HepG2 (cell line): ENCODE measurements at regions not wholly inside any gene's neighbourhood (a gene's known extent, or its start where the extent isn't known, plus 50 kb on each side); places are given as distances from the start of the nearest gene placed in this dataset.

Experiments used
- ATAC-seq: fragments of 200-7000 bp; cut with Tn5 transposase; 3 replicates; pipeline ENCODE4 v1.9.1; 2020; ENCODE audit warnings: mild to moderate bottlenecking, moderate library complexity
- BruUV-seq: library from RNA; stranded (reverse); fragments of 400-500 nt; replicated peaks from 2 replicates; lab custom pipeline; 2021; lab: Mats Ljungman, UMichigan
- CTCF ChIA-PET: fragments of 300-600 bp; formaldehyde crosslinking; extraction: SDS; loops from one replicate; lab custom pipeline; 2021; ENCODE audit warnings: low total read pairs, inconsistent platforms, low intra/inter-chr PET ratio; lab: Yijun Ruan, JAX
- POLR2A ChIA-PET: fragments of 350-600 bp; sonication (Branson Sonifier 250); formaldehyde crosslinking; loops from one replicate; lab custom pipeline; 2020; ENCODE audit warnings: antibody characterized with exemption, inconsistent platforms; lab: Yijun Ruan, JAX
- DNase-seq: peaks from one replicate; pipeline ENCODE4 v3.0.0-alpha.2; 2015; ENCODE audit warnings: low spot score
- FAIRE-seq: peaks from 3 replicates; lab custom pipeline; 2011; peaks lifted over from hg19 to GRCh38; lab: Jason Lieb, UNC
- H2AFZ ChIP-seq: one replicate; pipeline ENCODE4 v1.6.1; 2011; ENCODE audit warnings: low read length, inconsistent platforms
- H3K27ac ChIP-seq: fragments of 300-600 bp; 3 replicates; pipeline ENCODE4 v1.8.0; 2011; ENCODE audit warnings: mixed run types, mild to moderate bottlenecking, mixed read lengths, low read length, inconsistent platforms; ENCODE audit not compliant: insufficient read depth; ENCODE audit errors: extremely low read length
- H3K27me3 ChIP-seq, 2 experiments: fragments of 200-600 bp in 1 of 2; 2 replicates in 1 of 2; 3 replicates in 1 of 2; pipeline versions ENCODE4 v1.6.0 to v1.8.0; 2011; ENCODE audit warnings: low read length in 2 of 2, mild to moderate bottlenecking in 2 of 2, moderate library complexity in 2 of 2, inconsistent platforms in 1 of 2; ENCODE audit not compliant: insufficient read depth in 2 of 2, control insufficient read depth in 1 of 2
- H3K36me3 ChIP-seq, 2 experiments: fragments of 200-600 bp in 1 of 2; replicated peaks in 1 of 2; 2 replicates in 1 of 2; 3 replicates in 1 of 2; pipeline versions ENCODE4 v1.5.1 to v1.8.0; 2011; ENCODE audit warnings: low read length in 2 of 2, inconsistent platforms in 1 of 2; ENCODE audit not compliant: insufficient read depth in 2 of 2, control insufficient read depth in 1 of 2
- H3K4me1 ChIP-seq: 2 replicates; pipeline ENCODE4 v1.5.1; 2012; ENCODE audit warnings: low read length, inconsistent platforms; ENCODE audit not compliant: insufficient read depth
- H3K4me2 ChIP-seq: 2 replicates; pipeline ENCODE4 v1.6.0; 2011; ENCODE audit warnings: low read depth, low read length, inconsistent platforms
- H3K4me3 ChIP-seq, 3 experiments: fragments of 200-600 bp in 1 of 3; sonication (generic), shearing (Covaris generic) in 1 of 3; replicated peaks in 1 of 3; 2 replicates each; pipeline ENCODE4 v1.5.1; 2011 to 2016; ENCODE audit warnings: low read length in 3 of 3, inconsistent platforms in 2 of 3, low read depth in 2 of 3, mild to moderate bottlenecking in 2 of 3, control low read depth in 1 of 3, mixed read lengths in 1 of 3; ENCODE audit not compliant: insufficient read depth in 1 of 3
- H3K79me2 ChIP-seq: one replicate; pipeline ENCODE4 v1.6.1; 2011; ENCODE audit warnings: low read length, inconsistent platforms; ENCODE audit not compliant: insufficient read depth
- H3K9ac ChIP-seq: 2 replicates; pipeline ENCODE4 v1.6.0; 2011; ENCODE audit warnings: mild to moderate bottlenecking, low read depth, low read length, inconsistent platforms; ENCODE audit not compliant: insufficient read depth
- H3K9me3 ChIP-seq: 2 replicates; pipeline ENCODE4 v1.5.1; 2012; ENCODE audit warnings: mild to moderate bottlenecking, low read length
- H4K20me1 ChIP-seq: 2 replicates; pipeline ENCODE4 v1.6.0; 2011; ENCODE audit warnings: inconsistent platforms, mild to moderate bottlenecking, low read length, moderate library complexity; ENCODE audit not compliant: insufficient read depth
- BHLHE40 ChIP-seq: IDR thresholded peaks from 2 replicates; pipeline ENCODE4 v1.6.1; 2011; ENCODE audit warnings: low read length, improper control_type of control experiment
- CREB1 ChIP-seq, 2 experiments: fragments of 450-650 bp in 1 of 2; IDR thresholded peaks; 2 replicates each; pipeline ENCODE4 v1.6.1; 2016 to 2017; ENCODE audit warnings: control low read depth in 1 of 2, mild to moderate bottlenecking in 1 of 2, missing compliant biosample characterization in 1 of 2, missing genetic modification characterization in 1 of 2
- FOSL2 ChIP-seq: sonication (generic); formaldehyde crosslinking; IDR thresholded peaks from 2 replicates; pipeline ENCODE4 v1.4.0; 2020; ENCODE audit warnings: missing genetic modification reagents
- MXI1 ChIP-seq: IDR thresholded peaks from 3 replicates; pipeline ENCODE4 v1.6.1; 2012; ENCODE audit warnings: low read depth, low read length, inconsistent platforms, borderline replicate concordance
- MYNN ChIP-seq: sonication (generic); formaldehyde crosslinking; IDR thresholded peaks from 2 replicates; pipeline ENCODE4 v1.4.0; 2020; ENCODE audit warnings: mild to moderate bottlenecking, low read depth, missing genetic modification reagents
- PHF5A ChIP-seq: IDR thresholded peaks from one replicate; pipeline ENCODE4 v1.6.1; 2018; ENCODE audit warnings: low read depth, missing genetic modification reagents; ENCODE audit not compliant: unreplicated experiment
- SIN3A ChIP-seq: IDR thresholded peaks from 2 replicates; pipeline ENCODE4 v1.6.1; 2011; ENCODE audit warnings: low read depth, mild to moderate bottlenecking, control low read depth, low read length, borderline replicate concordance
- SIX4 ChIP-seq: sonication (generic); formaldehyde crosslinking; IDR thresholded peaks from 2 replicates; pipeline ENCODE4 v1.4.0; 2020; ENCODE audit warnings: missing genetic modification reagents
- SP2 ChIP-seq: sonication (generic); formaldehyde crosslinking; IDR thresholded peaks from 2 replicates; pipeline ENCODE4 v1.5.1; 2020; ENCODE audit warnings: mild to moderate bottlenecking, missing genetic modification reagents
- ZNF263 ChIP-seq: sonication (generic); formaldehyde crosslinking; IDR thresholded peaks from 2 replicates; pipeline ENCODE4 v1.4.0; 2020; ENCODE audit warnings: missing genetic modification reagents
- ZNF496 ChIP-seq: sonication (generic); formaldehyde crosslinking; IDR thresholded peaks from 2 replicates; pipeline ENCODE4 v1.8.1; 2023; ENCODE audit warnings: mild to moderate bottlenecking, moderate library complexity, missing genetic modification reagents; ENCODE audit not compliant: insufficient replicate concordance
- ZNF546 ChIP-seq: sonication (generic); formaldehyde crosslinking; conservative IDR thresholded peaks from 2 replicates; pipeline ENCODE4 v1.8.1; 2023; ENCODE audit warnings: mild to moderate bottlenecking, missing genetic modification reagents
- ZNF570 ChIP-seq: sonication (generic); formaldehyde crosslinking; IDR thresholded peaks from 2 replicates; pipeline ENCODE4 v1.4.0; 2020; ENCODE audit warnings: mild to moderate bottlenecking, missing genetic modification reagents, borderline replicate concordance
- ZNF577 ChIP-seq: sonication (generic); formaldehyde crosslinking; IDR thresholded peaks from 2 replicates; pipeline ENCODE4 v1.4.0; 2020; ENCODE audit warnings: mild to moderate bottlenecking, low read depth, missing genetic modification reagents, borderline replicate concordance
- ZNF768 ChIP-seq: sonication (generic); formaldehyde crosslinking; IDR thresholded peaks from 2 replicates; pipeline ENCODE4 v1.4.0; 2020; ENCODE audit warnings: missing genetic modification reagents
- ZNF773 ChIP-seq: sonication (generic); formaldehyde crosslinking; IDR thresholded peaks from 2 replicates; pipeline ENCODE4 v1.4.0; 2020; ENCODE audit warnings: missing genetic modification reagents, borderline replicate concordance
- WGBS: methylation state at CpG from one replicate; pipeline ENCODE4 v1.1.6; 2017; ENCODE audit warnings: low lambda C conversion rate; 5-methylcytosine and 5-hydroxymethylcytosine counted together
- in situ Hi-C: cut with HindIII; loops from 2 replicates; pipeline ENCODE4 v1.10.0; 2017; ENCODE audit warnings: low pct_unique_long_range_greater_than_20kb; ENCODE audit not compliant: extremely low pct_ligation_motif_present
- intact Hi-C: fragments of 100-400 bp; cut with micrococcal nuclease; formaldehyde crosslinking; loops from one replicate; pipeline ENCODE4 v1.10.0; 2022; ENCODE audit not compliant: unreplicated experiment

- DNase-seq (peak; percentile 30), FAIRE-seq (no peak), ATAC-seq (peak; percentile 48)
- Histone ChIP-seq H3K36me3 (no peaks in the 10 kb centered on the region), H3K4me2 (no peak overlapping the region), H3K79me2 (no peaks in the 10 kb centered on the region), H3K9me3 (no peaks in the 10 kb centered on the region), H3K9ac (no peak overlapping the region), H3K4me3 (no peak overlapping the region), H3K27me3 (peaks cover 4 to 48% of the 10 kb centered on the region in 2 experiments; a peak in 4 of 5 replicates), H4K20me1 (no peaks in the 10 kb centered on the region), H2AFZ (no peak overlapping the region), H3K27ac (no peak overlapping the region), H3K4me1 (no peaks in the 10 kb centered on the region)
- WGBS, result 8% methylated on average over 15 of the region's 17 CpGs
- ChIA-PET CTCF (no interaction called here), POLR2A (no interaction called here)
- intact Hi-C loops, result no loop called here
- in situ Hi-C loops, result no loop called here
- TF ChIP-seq ZNF263 (CRISPR knock-in tag), result no peak
- TF ChIP-seq SP2 (CRISPR knock-in tag), result no peak
- no peak for TF ChIP-seq ZNF546
- no peak for TF ChIP-seq ZNF773
- TF ChIP-seq SIN3A, result no peak
- TF ChIP-seq BHLHE40, result peak; percentile 44; the same call in 1 of the 2 replicates
- TF ChIP-seq FOSL2 (CRISPR knock-in tag), result peak; percentile 36; the same call in 1 of the 2 replicates
- TF ChIP-seq MYNN (CRISPR knock-in tag), result no peak
- no peak for TF ChIP-seq PHF5A (CRISPR knock-in tag)
- no peak for TF ChIP-seq ZNF768 (CRISPR knock-in tag)
- no peak for TF ChIP-seq MXI1
- peak; percentile 71 for TF ChIP-seq SIX4 (CRISPR knock-in tag)
- no peak for TF ChIP-seq ZNF577 (CRISPR knock-in tag)
- no peak for TF ChIP-seq ZNF496 (CRISPR knock-in tag)
- peak; percentile 51 for TF ChIP-seq CREB1 (IDR thresholded peaks at IDR 0.05)
- no peak for TF ChIP-seq CREB1 (CRISPR knock-in tag; IDR thresholded peaks at IDR 0.05)
- no peak for TF ChIP-seq ZNF570 (CRISPR knock-in tag)
- BruUV-seq, result no TSS peak
Observed at GRCh38 chr10:3482200-3482993, 302.6 kb downstream of the KLF6 start.
